ENCODE measurements at regions not wholly inside any gene's neighbourhood (a gene's known extent, or its start where the extent isn't known, plus 50 kb on each side); places are given as distances from the start of the nearest gene placed in this dataset.

DNA sequence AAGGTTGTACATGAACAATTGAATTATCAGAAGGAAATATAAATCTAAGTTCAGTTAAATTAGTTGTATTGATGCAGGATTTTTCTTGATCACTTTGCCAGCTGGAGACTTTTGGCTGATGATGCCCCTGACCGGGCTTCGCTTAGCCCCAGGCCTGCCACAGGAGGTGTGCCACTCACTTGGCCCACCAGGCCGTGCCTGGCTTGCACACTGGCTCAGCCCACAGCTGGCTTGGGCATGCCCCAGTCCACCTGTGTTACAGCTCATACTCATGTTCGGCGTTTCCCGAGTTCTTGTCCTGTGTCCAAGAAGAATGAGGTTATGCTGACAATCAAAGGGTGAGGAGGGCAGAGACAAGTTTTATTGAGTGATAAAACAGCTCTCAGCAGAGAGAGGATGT lies 773.9 kb upstream of the FANCL start (continued):
- no peak for TF ChIP-seq CTCF (IDR thresholded peaks at IDR 0.05; ENCODE audit: control extremely low read depth in 1 of 3, insufficient read depth in 1 of 3, low read depth in 1 of 3, low read length in 3 of 3)
- TF ChIP-seq EGR1 (IDR thresholded peaks at IDR 0.05; ENCODE audit: borderline replicate concordance, low read depth, low read length), result no peak
- no peak for TF ChIP-seq KDM4A (IDR thresholded peaks at IDR 0.05; ENCODE audit: low read depth, low read length, severe bottlenecking)
- TF ChIP-seq TAF7 (optimal IDR thresholded peaks at IDR 0.05; ENCODE audit: borderline replicate concordance, low read depth, low read length), result no peak
